HG02571 (cell line): ENCODE measurements at regions not wholly inside any gene's neighbourhood (a gene's known extent, or its start where the extent isn't known, plus 50 kb on each side); places are given as distances from the start of the nearest gene placed in this dataset.

Source experiments
- ATAC-seq: cut with Tn5 transposase; IDR thresholded peaks from one replicate; pipeline ENCODE4 v1.9.1; 2021; ENCODE audit warnings: mild to moderate bottlenecking, moderate library complexity; ENCODE audit not compliant: unreplicated experiment

DNA sequence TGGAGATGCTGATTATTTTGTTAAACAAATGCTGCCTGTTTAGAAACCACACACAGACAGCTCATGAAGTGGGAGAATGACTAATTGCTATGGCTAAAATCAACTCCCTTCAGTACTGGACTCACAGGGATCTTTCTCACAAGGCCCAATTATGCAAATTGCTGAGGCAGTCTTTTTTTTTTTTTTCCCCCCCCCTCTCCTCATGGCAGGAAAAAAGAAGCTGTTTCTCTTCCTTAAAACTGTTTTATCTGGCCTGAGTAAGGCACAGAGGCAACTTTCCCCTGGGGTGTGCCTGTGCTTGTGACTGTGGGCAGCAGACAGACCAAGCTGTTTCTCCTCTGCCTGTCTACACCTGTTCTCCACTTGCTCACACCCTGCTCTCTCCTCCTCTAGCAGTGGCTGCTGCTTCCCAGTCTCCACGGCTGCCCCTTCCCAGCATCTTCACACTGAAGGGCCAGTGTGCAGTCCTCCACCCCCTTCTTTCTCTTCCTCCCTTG, 65.4 kb upstream of the STEAP1B start:
- ATAC-seq = peak; percentile 48

DNA sequence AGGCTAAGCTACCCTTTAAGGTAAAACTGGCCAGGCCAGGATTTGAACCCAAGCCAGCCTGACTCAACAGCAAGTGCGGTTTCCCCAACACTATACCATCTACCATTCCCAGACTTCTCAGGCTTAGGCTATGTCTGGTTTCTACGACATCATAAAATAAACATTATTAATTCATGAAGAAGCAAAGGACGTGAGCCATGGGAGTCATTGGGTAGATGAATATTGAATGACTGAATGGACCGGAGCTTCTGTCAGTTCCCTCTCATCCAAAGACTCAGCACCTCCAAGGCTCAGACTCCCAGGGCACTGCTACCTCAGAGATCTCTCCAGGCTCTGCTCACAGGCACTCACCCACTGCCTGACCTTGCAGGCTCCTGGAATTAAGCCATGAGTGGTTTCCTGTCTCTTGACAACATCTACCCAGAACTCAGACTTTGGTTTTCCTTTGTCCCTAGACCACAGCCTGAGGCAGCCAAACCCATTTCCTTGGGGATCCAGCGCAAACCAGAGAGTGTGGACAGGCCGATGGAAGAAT, 64.6 kb upstream of the STEAP1B start:
- no peak for ATAC-seq

DNA sequence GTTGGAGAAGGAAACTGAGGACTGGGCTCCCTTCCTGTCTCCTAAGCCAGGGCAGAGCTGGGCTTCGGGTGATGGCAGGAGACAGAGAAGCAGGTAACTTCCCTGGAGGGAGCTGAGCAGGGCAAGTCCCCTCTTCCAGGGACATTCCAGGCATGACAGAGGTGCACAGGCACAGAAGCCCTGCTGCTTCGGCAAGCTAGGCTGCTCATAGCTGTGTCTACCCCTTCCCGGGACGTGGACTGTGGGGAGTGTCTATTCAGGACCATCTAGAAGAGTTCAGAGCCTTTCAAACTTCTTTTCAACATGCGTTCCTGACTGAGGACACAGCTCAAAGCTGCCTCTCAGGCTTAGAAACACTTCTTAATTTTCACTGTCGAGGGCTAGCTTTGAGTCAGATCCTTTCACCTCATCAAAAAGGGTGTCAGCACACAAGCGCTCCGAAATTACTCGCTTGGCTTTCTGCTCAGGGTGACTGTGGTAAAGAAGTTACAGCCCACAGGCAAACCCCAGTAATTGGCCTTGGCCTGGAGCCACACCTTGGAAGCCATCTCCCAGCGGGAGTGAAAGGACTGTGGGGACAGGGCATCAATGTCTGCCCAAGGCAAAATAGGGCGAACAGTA, 63.7 kb upstream of the STEAP1B start:
- peak; percentile 38 for ATAC-seq

DNA sequence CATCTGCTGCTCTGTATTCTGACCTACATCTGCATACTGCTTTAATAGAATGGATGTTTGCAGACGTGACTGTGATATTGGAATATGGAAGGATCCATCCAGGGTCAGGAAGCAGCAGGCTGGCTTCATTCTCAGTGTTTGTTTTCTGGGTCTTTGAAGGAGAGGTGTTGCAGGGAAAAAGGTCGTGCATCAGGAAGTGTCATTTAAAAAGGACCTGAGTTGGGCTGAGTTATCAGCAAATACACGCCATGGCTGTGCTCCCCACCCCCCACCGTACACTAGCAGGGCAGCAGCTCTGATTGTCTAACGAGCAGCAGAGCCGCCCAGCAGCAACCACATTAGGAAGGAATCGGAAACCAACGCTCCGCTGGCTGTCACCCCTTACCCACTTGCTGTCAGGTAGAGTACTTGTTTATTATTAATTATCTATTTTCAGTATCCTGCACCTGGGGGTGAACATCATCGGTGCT, 63.1 kb upstream of the STEAP1B start:
- ATAC-seq = no peak

DNA sequence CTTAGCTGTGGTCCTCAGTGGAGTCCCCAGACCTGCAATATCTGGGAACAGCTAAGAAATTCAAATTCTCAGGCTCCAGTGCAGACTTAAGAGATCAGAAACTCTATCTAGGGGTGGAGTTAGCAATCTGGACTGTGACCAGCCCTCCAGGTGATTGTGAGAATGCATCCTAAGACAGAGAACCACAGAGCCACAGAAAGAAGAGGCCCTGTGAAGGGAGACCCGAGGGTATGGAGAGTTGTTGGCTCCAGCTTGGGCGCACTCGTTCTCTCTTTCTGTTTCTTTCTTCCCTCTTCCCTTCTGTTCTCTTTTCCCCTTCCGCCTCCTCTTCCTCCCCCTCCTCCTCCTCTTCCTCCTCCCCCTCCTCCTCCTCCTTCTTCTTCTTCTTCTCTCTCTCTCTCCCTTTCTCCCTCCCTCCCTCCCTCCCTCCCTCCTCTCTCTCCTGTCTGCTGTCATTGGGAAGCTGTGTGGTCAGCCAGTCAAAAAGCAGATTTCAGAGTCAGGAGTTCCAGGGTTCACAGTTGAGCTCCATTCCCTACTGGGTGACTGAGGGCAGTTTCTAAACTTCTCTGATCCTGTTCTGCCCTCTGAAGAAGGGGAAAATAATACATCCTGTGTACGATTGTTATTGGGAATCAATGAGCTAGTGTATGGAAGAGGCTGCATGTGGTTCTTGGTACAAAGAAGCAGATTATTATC, 62.1 kb upstream of the STEAP1B start:
- no peak for ATAC-seq

DNA sequence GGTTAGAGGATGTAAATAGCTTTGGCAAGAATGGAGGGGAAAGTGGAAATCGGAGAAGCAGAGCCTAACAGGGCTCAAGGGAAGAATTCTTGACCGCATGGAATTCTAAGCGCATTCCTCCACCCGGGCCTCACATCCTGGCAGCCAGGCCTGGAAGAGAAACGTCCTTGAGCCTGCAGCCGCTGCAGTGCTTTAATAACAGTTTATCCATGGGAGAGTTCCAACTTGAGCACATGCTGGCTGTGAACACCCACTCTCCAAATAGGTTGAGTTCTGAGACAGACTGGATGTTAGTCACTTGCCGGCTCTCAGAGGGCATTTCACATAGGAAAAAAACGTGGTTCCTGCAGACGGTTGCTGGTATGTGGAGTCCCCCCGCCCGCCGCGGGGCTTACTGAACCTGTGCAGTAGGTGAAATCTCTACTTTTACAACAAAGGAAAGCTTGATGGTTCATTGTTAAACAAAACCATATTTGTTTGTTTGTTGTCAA, 61.4 kb upstream of the STEAP1B start:
- ATAC-seq = no peak

DNA sequence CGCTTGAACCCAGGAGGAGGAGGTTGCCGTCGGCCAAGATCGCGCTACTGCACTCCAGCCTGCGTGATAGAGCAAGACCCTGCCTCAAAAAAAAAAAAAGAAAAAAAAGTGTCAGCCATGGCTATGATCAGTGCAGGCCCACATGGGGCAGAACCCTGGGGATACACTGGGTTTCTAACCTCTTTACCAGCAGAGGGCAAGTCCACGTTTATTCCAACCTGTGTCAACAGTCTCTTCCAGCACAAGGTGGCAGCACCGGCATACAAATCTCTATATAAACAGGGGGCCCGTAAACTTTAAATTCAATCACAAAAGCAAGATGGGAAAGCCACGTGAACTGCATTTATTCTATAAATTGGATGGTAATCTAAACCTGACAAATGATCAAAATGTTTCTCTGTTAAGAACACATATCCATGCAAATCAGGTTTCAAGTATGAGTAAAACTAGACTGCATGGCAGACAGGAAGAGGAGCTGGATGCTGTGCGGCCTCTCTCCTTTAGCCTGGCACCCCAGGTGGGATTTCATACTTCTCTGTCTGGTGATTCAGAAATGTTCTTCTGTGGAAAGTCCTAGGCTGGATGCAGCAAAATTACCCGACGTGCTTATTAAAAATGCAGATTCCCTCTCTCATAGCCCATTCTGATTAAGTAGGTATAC, 60.0 kb upstream of the STEAP1B start:
- peak; percentile 49 for ATAC-seq

DNA sequence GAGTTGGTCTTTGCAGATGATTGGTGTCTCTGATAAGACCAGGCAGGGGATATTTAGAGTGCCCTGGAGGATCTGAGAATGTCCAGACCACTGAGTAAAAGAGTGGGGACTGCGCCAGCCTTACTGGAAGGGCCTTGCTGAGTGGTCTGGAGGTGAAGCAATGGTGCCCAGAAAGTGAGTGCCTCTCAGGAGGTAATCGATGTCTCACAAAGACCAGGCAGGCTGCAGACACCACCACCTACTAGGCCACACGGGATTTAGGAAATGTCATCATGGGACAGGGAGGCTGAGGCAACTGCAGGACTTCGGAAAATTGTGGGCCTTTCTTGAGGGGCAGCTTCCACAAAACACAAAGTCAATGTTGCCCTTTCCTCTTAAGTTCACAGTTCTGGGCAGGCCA, 57.2 kb upstream of the STEAP1B start:
- no peak for ATAC-seq

DNA sequence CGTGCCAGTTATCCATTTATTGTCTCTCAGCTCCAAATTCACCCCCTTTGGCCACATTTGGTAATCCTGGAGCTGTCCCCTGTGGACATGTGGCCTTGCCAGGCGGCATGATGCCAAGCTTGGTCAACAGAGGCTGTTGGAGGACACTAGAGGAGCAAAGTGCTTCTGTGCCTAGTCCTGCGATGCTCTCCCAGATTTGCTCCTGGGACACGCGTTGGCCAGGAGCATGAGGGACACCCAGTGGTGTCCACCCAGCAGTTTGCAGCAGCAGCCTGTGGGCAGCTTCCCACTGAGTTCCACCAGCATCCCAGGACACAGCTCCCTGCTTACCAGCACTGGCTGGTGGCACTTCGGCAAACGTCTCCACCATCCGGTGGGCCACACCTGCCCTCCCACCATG, 55.5 kb upstream of the STEAP1B start:
- ATAC-seq = no peak

DNA sequence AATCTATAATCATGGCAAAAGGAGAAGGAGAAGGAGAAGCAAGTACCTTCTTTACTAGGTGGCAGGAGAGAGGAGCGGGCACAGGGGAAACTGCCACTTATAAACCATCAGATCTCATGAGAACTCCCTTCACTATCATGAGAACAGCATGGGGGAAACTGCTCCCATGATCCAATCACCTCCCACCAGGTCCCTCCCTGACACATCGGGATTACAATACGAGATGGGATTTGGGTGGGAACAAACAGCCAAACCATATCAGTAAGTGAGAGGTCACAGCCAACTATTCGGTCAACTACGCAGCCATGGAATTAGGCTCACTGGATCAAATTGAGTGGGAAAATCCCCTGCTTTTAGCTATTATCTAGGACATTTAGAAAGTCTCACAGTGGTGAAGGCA, 54.2 kb upstream of the STEAP1B start:
- ATAC-seq = no peak

DNA sequence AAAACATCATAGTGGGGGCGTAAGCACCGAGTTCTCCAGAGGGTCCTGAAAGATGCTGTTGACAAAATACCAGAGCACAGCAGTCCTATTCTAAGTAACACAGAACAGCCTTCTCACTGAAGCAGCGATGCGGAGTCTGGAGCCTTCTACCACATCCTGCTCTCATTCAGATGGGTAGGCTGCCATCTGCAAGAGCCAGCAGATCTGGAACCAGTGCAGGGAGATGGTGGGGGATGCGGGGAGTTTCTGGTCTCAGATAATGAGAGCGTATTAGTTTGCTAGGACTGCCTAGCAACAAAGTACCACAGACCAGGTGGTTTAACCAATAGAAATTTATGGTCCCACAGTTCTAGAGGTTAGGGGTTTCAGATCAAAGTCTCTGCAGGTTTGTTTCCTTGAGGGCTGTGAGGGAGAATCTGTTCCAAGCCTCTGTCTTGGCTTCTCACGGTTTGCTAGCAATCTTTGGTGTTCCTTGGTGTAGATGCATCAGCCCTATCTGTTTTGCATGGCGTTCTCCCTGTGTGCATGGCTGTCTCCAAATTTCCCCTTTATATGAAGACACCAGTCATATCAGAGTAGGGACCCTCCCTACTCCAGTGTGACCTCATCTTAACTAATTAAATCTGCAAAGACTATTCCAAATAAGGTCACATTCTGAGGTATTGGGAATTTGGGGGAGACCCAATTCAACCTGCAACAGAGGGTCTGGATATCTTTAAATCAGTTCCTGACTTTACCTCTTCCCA, 52.0 kb upstream of the STEAP1B start:
- peak; percentile 49 for ATAC-seq

DNA sequence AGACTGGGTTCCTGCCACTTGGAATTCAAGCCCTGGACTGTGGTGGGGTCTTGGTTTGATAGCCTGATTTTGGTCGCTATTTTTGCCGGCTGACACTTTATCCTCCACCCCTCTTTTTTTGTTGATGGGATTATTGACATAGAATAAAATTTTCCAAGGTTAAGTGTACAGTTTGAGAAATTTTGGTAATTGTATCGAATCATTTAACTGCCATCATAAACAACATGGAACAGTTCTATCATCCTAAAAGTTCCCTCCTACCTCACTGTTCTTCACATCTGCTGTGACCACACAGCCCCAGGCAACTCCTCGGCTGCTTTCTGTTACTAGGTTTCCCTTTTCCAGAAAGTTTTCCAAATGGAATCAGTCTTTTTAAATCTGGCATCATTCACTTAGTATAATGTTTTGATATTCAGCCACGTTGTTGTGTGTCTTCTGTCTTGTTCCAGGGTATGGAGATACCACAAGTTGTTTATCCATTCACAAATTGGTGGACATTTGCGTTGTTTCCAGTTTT, 50.6 kb upstream of the STEAP1B start:
- ATAC-seq = no peak

DNA sequence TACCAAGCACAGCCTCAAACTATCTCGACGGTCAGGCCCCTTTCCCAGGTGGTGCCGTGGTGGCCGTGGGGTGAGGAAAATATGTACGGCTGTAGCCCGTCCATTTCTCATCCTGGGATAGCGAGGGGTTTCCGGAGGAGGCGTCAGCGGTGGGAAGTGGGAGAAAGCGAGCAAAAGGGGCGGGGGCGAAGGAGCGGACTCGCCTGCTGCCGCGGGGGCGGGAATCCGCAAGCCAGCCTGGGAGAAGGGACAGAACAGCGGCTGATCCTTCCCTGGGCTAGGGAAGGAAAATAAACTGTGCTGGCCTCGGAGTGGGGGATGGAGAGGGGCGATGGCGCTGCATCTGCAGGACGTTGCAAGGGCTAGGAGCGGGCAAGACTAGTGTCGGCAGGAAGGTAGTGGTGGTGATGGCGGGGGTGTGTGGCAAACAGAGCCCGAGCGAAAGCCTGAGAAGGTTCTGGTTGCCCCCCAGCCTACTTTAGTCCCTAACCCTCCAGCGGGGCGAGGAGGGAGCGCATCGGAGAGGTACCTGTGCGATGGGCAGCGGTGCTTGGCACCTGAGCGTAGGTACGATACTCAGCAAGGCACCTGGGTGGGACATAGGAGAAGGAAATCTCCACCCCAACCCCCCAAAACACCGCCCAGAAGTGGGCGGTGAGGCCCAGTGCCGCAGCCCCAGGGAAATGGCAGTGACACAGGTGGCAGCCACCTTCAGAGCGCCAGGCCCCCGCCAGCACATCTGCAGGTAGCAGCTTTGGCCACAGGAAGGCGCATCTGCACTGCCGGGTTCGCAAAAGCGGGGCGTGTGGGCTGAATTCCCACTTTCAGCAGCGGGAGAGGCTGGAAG, 49.9 kb upstream of the STEAP1B start:
- ATAC-seq = no peak
